HL-60 (cell line): ENCODE measurements at regions not wholly inside any gene's neighbourhood (a gene's known extent, or its start where the extent isn't known, plus 50 kb on each side); places are given as distances from the start of the nearest gene placed in this dataset.

Experiments
- CTCF ChIP-seq: IDR thresholded peaks from one replicate; pipeline ENCODE4 v1.5.1; 2011; ENCODE audit warnings: low read length, control low read depth, inconsistent platforms; ENCODE audit not compliant: insufficient read depth
- GABPA ChIP-seq: IDR thresholded peaks from 2 replicates; pipeline ENCODE4 v1.6.1; 2012; ENCODE audit warnings: low read depth
- POLR2AphosphoS5 ChIP-seq: IDR thresholded peaks from 2 replicates; pipeline ENCODE4 v1.6.1; 2012; ENCODE audit warnings: low read depth
- REST ChIP-seq: IDR thresholded peaks from 2 replicates; pipeline ENCODE4 v1.6.1; 2012; ENCODE audit warnings: low read depth; ENCODE audit not compliant: insufficient replicate concordance
- SPI1 ChIP-seq: IDR thresholded peaks from 2 replicates; pipeline ENCODE4 v1.6.1; 2012; ENCODE audit warnings: low read depth, mild to moderate bottlenecking, borderline replicate concordance

GRCh38 chr3:170637306-170637705 is 51.4 kb upstream of the SLC7A14 start:
- TF ChIP-seq CTCF (no peak), REST (no peak), POLR2AphosphoS5 (no peak), GABPA (no peak), SPI1 (no peak)
